ENCODE measurements at regions not wholly inside any gene's neighbourhood (a gene's known extent, or its start where the extent isn't known, plus 50 kb on each side); places are given as distances from the start of the nearest gene placed in this dataset.
"Not testable (repeated sequence)": the region's sequence is repeated elsewhere in the genome, so short reads cannot be mapped to it uniquely, and the experiment has no call there.

DNA sequence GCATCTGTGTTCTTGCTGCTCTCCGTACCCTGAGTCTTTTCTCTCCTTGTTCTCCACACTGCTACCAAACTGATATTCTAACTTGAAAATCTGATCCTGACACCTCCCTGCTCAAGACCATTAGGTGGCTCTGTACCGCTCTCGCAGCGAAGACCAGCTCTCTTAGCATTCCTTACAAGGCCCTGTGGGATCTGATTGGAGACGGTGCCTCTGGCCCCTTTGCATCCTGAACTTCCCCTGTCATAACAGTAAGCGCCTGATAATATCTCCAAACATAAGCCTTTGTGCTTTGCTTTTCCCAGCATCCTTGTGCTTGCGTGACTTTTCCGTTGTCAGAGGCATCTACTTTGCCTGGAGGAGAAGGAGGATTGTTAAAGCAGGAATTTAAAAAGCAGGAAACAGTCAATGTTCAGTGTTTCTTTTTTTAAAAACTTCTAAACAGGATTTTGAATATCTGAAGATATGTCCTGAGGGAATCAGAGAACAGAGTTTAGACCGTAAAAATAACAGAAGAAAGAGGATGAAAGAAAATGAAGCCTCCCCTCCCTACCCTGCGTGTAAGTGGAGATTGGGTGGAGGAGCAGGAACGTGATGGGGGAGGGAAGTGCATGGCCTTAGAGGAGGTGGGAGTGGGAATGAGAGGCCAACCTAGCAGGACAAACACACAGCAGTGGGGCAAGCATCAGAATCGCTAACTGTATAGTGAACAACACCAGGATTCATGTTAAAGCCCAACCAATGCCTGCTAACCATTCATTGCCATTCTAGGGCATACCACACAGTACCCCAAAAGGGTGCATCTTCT is 89.2 kb upstream of the STMND1 start:
- no peak for DNase-seq (ENCODE audit: low read depth in 2 of 3, low spot score in 2 of 3)

- no peak for DNase-seq (ENCODE audit: low read depth in 2 of 3, low spot score in 2 of 3)
These were observed 89.9 kb upstream of the STMND1 start for GRCh38 chr6:17011985-17012384.

- no peak for DNase-seq (ENCODE audit: low read depth in 2 of 3, low spot score in 2 of 3)
These were observed 94.1 kb upstream of the STMND1 start for GRCh38 chr6:17007749-17008148.

GRCh38 chr6:17006543-17006942 is 95.3 kb upstream of the STMND1 start:
- DNase-seq (ENCODE audit: low read depth in 2 of 3, low spot score in 2 of 3): no peak

DNA sequence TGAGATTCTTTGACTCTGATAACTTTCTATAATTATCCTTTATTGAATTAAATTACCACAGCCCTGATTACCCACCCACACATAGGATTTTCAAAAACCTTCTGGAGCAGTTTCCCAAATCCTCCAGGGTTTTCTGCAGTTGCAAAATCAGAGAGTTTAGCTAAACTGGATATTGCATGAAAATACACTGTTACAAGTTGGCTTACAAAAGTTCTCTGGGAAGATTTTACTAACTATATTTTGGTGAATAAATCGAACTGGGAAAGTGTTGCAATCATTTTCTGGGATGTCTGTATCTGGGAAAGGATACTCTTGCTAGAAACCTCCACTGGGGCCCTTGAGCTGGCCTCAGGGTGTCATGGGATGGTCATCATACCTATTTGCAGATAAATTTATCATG is 97.6 kb upstream of the STMND1 start:
- no peak for DNase-seq (ENCODE audit: low read depth in 2 of 3, low spot score in 2 of 3)

- DNase-seq (ENCODE audit: low read depth in 2 of 3, low spot score in 2 of 3): no peak
These were observed 99.7 kb upstream of the STMND1 start for GRCh38 chr6:17002123-17002522.

- no peak for DNase-seq (ENCODE audit: low read depth in 2 of 3, low spot score in 2 of 3)
These were observed 100.7 kb upstream of the STMND1 start for GRCh38 chr6:17001188-17001587.

DNA sequence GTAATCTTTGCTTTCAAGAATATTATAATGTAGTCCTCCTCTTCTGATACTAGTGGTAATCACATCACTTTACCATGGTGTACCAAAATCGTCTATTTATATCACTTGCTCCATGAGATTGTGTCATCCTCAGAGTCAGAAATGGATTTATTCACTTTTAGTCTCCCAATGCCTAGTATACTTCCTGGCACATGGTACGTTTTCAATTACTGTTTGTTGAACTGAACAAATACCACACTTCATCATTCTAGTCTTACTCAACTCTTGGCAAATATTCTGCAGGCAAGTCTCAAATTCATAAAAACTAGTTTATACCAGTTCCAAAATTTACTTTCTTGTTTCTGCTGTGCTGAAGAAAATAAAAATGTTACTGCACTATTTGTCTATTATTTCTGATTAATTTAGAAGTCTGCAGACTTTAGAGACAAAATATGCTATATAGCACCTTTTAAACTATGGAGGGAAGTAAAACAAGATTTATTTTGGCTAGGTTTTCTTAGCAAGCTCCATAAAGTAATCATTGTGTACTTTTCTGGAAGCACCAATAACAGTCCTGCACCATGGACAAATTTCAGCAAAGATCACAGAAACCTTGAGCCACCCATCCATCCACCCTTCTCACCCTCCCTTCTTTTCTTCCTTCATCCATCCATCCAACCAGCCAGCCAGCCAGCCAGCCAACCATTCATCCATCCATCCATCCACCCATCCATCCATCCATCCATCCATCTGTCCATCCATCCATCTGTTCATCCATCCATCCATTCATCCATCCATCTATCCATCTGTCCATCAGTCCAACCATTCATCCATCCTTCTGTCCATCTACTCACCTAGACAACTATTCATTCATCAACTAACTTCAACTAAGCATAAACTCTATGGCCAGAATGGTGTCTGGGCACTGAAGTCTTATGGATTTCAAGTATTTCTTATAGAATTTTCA is 102.1 kb upstream of the STMND1 start:
- no peak for DNase-seq (ENCODE audit: low read depth in 2 of 3, low spot score in 2 of 3)

DNA sequence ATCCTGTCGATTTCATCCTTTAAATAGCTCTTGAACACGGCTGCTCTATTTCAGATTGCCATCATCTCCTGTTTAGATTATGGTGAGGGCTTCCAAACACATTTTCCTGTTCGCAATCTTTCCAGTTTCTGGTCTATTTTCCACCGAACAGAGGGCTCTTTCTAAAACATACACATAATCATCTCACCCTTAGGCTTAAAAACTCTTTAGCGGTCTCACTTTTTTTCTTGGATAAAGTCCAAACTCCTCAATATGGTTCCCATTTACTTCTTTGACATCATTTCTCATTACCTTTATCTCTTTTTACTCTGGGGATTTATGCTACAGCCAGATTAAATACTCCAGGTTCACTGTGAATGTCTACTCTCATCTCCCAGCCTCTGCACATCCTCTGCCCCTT is 103.4 kb upstream of the STMND1 start:
- DNase-seq (ENCODE audit: low read depth in 2 of 3, low spot score in 2 of 3): no peak

GRCh38 chr6:16995511-16996250 is 106.2 kb upstream of the STMND1 start:
- no peak for DNase-seq (ENCODE audit: low read depth in 2 of 3, low spot score in 2 of 3)

DNA sequence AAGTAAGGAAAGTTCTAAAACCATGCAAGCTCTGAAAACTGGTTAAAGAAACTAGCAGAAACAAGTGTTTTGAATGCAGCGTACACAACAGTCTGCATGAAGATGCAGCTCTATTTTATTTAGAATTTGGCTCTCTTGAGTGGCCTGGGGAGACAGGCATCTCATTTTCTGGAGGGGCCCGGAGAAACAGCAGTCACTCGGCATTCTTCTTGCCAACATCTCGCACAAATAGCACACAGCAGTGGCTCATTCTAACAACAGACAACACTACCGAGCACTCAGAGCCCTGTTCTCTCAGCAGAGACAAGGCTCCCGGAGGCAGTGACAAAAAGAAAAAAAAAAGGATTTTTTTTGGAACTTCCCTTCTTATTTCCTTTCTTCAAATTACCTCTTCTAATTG is 108.5 kb upstream of the STMND1 start:
- DNase-seq (ENCODE audit: low read depth in 2 of 3, low spot score in 2 of 3): no peak

GRCh38 chr6:16991981-16992629 is 109.7 kb upstream of the STMND1 start:
- DNase-seq (ENCODE audit: low read depth in 2 of 3, low spot score in 2 of 3): no peak

GRCh38 chr6:16989976-16990375 is 111.9 kb upstream of the STMND1 start:
- not testable (repeated sequence) for DNase-seq (ENCODE audit: low read depth in 2 of 3, low spot score in 2 of 3)

DNA sequence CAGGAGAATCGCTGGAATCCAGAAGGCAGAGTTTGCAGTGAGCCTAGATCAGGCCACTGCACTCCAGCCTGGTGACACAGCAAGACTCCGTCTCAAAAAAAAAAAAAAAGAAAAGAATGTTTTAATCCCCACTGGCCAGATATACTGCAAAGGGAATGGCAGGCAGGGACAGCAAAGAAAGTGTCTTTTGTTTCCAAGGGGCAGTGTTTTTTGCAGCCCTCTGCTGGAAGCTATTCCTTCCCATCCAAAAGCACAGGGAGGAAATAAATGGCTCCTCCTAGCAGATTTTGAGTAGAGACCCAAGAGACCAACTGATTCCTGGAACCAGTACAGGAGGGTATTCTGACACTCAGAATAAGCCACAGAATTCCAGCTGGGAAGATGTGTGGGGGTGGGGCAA is 112.5 kb upstream of the STMND1 start:
- no peak for DNase-seq (ENCODE audit: low read depth in 2 of 3, low spot score in 2 of 3)

DNA sequence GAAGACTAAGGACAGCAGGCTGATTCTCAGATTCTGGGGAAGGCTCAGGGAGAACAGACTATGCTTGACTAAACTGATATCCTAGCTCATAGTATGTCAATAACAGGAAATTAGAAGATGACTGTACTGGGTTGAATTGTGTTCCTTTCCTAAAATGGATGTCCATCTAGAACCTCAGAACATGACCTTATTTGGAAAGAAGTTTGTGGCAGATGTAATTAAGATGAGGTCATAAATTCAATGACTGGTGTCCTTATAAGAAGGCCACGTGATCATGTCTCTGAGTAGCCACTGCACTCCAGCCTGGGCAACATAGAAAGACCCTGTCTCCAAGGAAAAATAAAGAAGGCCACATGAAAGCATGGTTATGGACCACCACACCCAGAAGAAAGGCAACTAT is 113.9 kb upstream of the STMND1 start:
- no peak for DNase-seq (ENCODE audit: low read depth in 2 of 3, low spot score in 2 of 3)

GRCh38 chr6:16985513-16986284 is 116.2 kb upstream of the STMND1 start:
- DNase-seq (ENCODE audit: low read depth in 2 of 3, low spot score in 2 of 3): no peak

DNA sequence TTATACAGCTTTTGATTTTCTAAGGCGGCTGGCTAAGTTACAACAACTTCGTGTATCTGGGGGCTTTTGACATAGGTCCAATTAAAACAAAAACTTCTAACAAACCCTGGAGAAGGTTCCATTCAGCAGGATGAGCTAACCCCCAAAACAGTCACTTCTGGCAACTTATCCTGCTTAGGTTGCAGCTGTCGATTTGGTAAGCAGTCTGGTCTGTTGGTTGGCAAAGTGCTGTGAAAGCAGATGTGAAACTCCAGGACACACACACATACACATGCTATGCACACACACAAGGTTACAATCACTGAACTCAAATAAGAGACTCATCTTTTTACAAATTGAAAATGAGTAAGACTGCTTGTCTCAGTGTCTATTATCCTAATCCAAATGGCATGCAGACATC is 119.0 kb upstream of the STMND1 start:
- DNase-seq (ENCODE audit: low read depth in 2 of 3, low spot score in 2 of 3): no peak

GRCh38 chr6:16979677-16980370 is 122.0 kb upstream of the STMND1 start:
- DNase-seq (ENCODE audit: low read depth in 2 of 3, low spot score in 2 of 3): no peak

GRCh38 chr6:16978686-16979085 is 123.2 kb upstream of the STMND1 start:
- no peak for DNase-seq (ENCODE audit: low read depth in 2 of 3, low spot score in 2 of 3)

Measured in activated CD8-positive, alpha-beta memory T cell treated with anti-CD3 and anti-CD28 coated beads for 48 hours (primary cell).